ENCODE measurements at regions not wholly inside any gene's neighbourhood (a gene's known extent, or its start where the extent isn't known, plus 50 kb on each side); places are given as distances from the start of the nearest gene placed in this dataset.

- TF ChIP-seq HIC1 (tag by site-specific recombination; IDR thresholded peaks at IDR 0.05) = no peak
- no peak for TF ChIP-seq ZNF280C (tag by site-specific recombination; IDR thresholded peaks at IDR 0.05)
- TF ChIP-seq ZNF426 (tag by site-specific recombination; IDR thresholded peaks at IDR 0.05) = no peak
Observed at GRCh38 chr2:147311058-147311430, 533.8 kb upstream of the ACVR2A start (continued).

- no peak for TF ChIP-seq ZNF350 (tag by site-specific recombination; IDR thresholded peaks at IDR 0.05)
- Histone ChIP-seq H3K4me1 (ENCODE audit: control insufficient read depth, insufficient read depth, low read length) (no peaks in the 10 kb centered on the region), H3K36me3 (ENCODE audit: control insufficient read depth in 2 of 2, insufficient read depth in 1 of 2, low read length in 2 of 2) (no peaks in the 10 kb centered on the region), H3K9me3 (ENCODE audit: control insufficient read depth, insufficient read depth, low read depth, low read length) (no peaks in the 10 kb centered on the region), H3K4me3 (ENCODE audit: low read depth, low read length) (no peak overlapping the region), H3K27ac (ENCODE audit: extremely low read depth, low read depth, low read length) (no peak overlapping the region)
- CTCF ChIA-PET = no interaction called here
- POLR2A ChIA-PET = no interaction called here
Observed at GRCh38 chr2:147310335-147311057, 534.3 kb upstream of the ACVR2A start.

GRCh38 chr2:147297820-147298219 is 547.0 kb upstream of the ACVR2A start:
- no peaks in the 10 kb centered on the region for H3K36me3 ChIP-seq (ENCODE audit: control insufficient read depth in 2 of 2, insufficient read depth in 1 of 2, low read length in 2 of 2)
- no peak overlapping the region for H3K27ac ChIP-seq (ENCODE audit: extremely low read depth, low read depth, low read length)
- H3K9me3 ChIP-seq (ENCODE audit: control insufficient read depth, insufficient read depth, low read depth, low read length) = no peaks in the 10 kb centered on the region
- no peak overlapping the region for H3K4me3 ChIP-seq (ENCODE audit: low read depth, low read length)
- CTCF ChIA-PET = no interaction called here
- POLR2A ChIA-PET = no interaction called here
- no peak for TF ChIP-seq ZNF514 (tag by site-specific recombination; IDR thresholded peaks at IDR 0.05)
- H3K4me1 ChIP-seq (ENCODE audit: control insufficient read depth, insufficient read depth, low read length) = no peaks in the 10 kb centered on the region

- Histone ChIP-seq H3K36me3 (ENCODE audit: control insufficient read depth in 2 of 2, insufficient read depth in 1 of 2, low read length in 2 of 2) (no peaks in the 10 kb centered on the region), H3K27ac (ENCODE audit: extremely low read depth, low read depth, low read length) (no peak overlapping the region), H3K4me3 (ENCODE audit: low read depth, low read length) (no peak overlapping the region), H3K9me3 (ENCODE audit: control insufficient read depth, insufficient read depth, low read depth, low read length) (no peaks in the 10 kb centered on the region), H3K4me1 (ENCODE audit: control insufficient read depth, insufficient read depth, low read length) (no peaks in the 10 kb centered on the region)
- no peak for TF ChIP-seq ZNF114 (tag by site-specific recombination; IDR thresholded peaks at IDR 0.05)
- no peak for TF ChIP-seq ZNF140 (tag by site-specific recombination; IDR thresholded peaks at IDR 0.05)
- TF ChIP-seq ZNF513 (tag by site-specific recombination; IDR thresholded peaks at IDR 0.05) = no peak
- TF ChIP-seq ZNF585B (tag by site-specific recombination; IDR thresholded peaks at IDR 0.05) = no peak
- no peak for TF ChIP-seq ZNF488 (tag by site-specific recombination; IDR thresholded peaks at IDR 0.05)
- no peak for TF ChIP-seq ZBTB26 (tag by site-specific recombination; optimal IDR thresholded peaks at IDR 0.05)
- TF ChIP-seq ZNF10 (tag by site-specific recombination; IDR thresholded peaks at IDR 0.05) = no peak
- no peak for TF ChIP-seq ZNF37A (tag by site-specific recombination; IDR thresholded peaks at IDR 0.05)
- no peak for TF ChIP-seq MZF1 (tag by site-specific recombination; IDR thresholded peaks at IDR 0.05; ENCODE audit: borderline replicate concordance)
- no peak for TF ChIP-seq ZNF175 (tag by site-specific recombination; IDR thresholded peaks at IDR 0.05)
- ChIA-PET POLR2A (no interaction called here), CTCF (interaction anchor here (0.5 to 1.4 kb wide), 2 partner anchors 160 to 212 kb away, joined by 3 to 4 read pairs; no protein-coding TSS in a partner anchor)
Observed at GRCh38 chr2:147294825-147295392, 549.9 kb upstream of the ACVR2A start.

All from HEK293 (cell line).